ENCODE measurements at regions not wholly inside any gene's neighbourhood (a gene's known extent, or its start where the extent isn't known, plus 50 kb on each side); places are given as distances from the start of the nearest gene placed in this dataset.

GRCh38 chr1:229035054-229035747, 235.7 kb upstream of the RAB4A start:
- no peak for TF ChIP-seq CTCF (conservative IDR thresholded peaks at IDR 0.05; ENCODE audit: low read depth, low read length)
- H3K4me3 ChIP-seq (ENCODE audit: low read depth, low read length), result no peak overlapping the region
- peak; percentile 30 for DNase-seq (ENCODE audit: low read depth)

GRCh38 chr1:229035748-229036082, 235.2 kb upstream of the RAB4A start:
- TF ChIP-seq CTCF (conservative IDR thresholded peaks at IDR 0.05; ENCODE audit: low read depth, low read length), result no peak
- DNase-seq (ENCODE audit: low read depth), result no peak
- H3K4me3 ChIP-seq (ENCODE audit: low read depth, low read length), result no peak overlapping the region

GRCh38 chr1:229037806-229038405, 233.0 kb upstream of the RAB4A start:
- no peak for TF ChIP-seq CTCF (conservative IDR thresholded peaks at IDR 0.05; ENCODE audit: low read depth, low read length)
- no peak overlapping the region for H3K4me3 ChIP-seq (ENCODE audit: low read depth, low read length)
- DNase-seq (ENCODE audit: low read depth), result no peak

GRCh38 chr1:229040630-229041358, 230.1 kb upstream of the RAB4A start:
- H3K4me3 ChIP-seq (ENCODE audit: low read depth, low read length), result no peak overlapping the region
- no peak for DNase-seq (ENCODE audit: low read depth)
- TF ChIP-seq CTCF (conservative IDR thresholded peaks at IDR 0.05; ENCODE audit: low read depth, low read length), result no peak

GRCh38 chr1:229041946-229042345, 229.0 kb upstream of the RAB4A start:
- TF ChIP-seq CTCF (conservative IDR thresholded peaks at IDR 0.05; ENCODE audit: low read depth, low read length), result no peak
- no peak for DNase-seq (ENCODE audit: low read depth)

GRCh38 chr1:229042482-229042881, 228.4 kb upstream of the RAB4A start:
- TF ChIP-seq CTCF (conservative IDR thresholded peaks at IDR 0.05; ENCODE audit: low read depth, low read length), result no peak

More at GRCh38 chr1:229041946-229042345, 229.0 kb upstream of the RAB4A start:
- no peak overlapping the region for H3K4me3 ChIP-seq (ENCODE audit: low read depth, low read length)

More at GRCh38 chr1:229042482-229042881, 228.4 kb upstream of the RAB4A start:
- no peak overlapping the region for H3K4me3 ChIP-seq (ENCODE audit: low read depth, low read length)
- DNase-seq (ENCODE audit: low read depth), result no peak
